Transverse colon (tissue), 4 donors: ENCODE measurements at regions not wholly inside any gene's neighbourhood (a gene's known extent, or its start where the extent isn't known, plus 50 kb on each side); places are given as distances from the start of the nearest gene placed in this dataset.

Source experiments
- EP300 ChIP-seq: sonication (generic); formaldehyde crosslinking; IDR thresholded peaks from one replicate; pipeline ENCODE4 v1.6.1; 2017; ENCODE audit warnings: antibody characterized with exemption, low read depth
- POLR2A ChIP-seq: fragments of 450-650 bp; IDR thresholded peaks from one replicate; pipeline ENCODE4 v1.6.1; 2016; ENCODE audit warnings: antibody characterized with exemption, mild to moderate bottlenecking, moderate library complexity
- POLR2AphosphoS5 ChIP-seq, 3 donors: sonication (generic); formaldehyde crosslinking; IDR thresholded peaks; one replicate each; pipeline ENCODE4 v1.6.1; 2016; ENCODE audit warnings: antibody characterized with exemption in 3 of 3
- TF ChIP-seq, protein P1 (sequence below), 5 experiments: fragments of 200-600 bp in 3 of 5; fragments of 450-650 bp in 2 of 5; sonication (generic) in 3 of 5; IDR thresholded peaks; 1 replicate in 2 of 5; 2 replicates in 3 of 5; pipeline ENCODE4 v1.5.1; 2016 to 2017; ENCODE audit warnings: antibody characterized with exemption in 5 of 5, inconsistent platforms in 3 of 5, mild to moderate bottlenecking in 2 of 5, moderate library complexity in 1 of 5

DNA sequence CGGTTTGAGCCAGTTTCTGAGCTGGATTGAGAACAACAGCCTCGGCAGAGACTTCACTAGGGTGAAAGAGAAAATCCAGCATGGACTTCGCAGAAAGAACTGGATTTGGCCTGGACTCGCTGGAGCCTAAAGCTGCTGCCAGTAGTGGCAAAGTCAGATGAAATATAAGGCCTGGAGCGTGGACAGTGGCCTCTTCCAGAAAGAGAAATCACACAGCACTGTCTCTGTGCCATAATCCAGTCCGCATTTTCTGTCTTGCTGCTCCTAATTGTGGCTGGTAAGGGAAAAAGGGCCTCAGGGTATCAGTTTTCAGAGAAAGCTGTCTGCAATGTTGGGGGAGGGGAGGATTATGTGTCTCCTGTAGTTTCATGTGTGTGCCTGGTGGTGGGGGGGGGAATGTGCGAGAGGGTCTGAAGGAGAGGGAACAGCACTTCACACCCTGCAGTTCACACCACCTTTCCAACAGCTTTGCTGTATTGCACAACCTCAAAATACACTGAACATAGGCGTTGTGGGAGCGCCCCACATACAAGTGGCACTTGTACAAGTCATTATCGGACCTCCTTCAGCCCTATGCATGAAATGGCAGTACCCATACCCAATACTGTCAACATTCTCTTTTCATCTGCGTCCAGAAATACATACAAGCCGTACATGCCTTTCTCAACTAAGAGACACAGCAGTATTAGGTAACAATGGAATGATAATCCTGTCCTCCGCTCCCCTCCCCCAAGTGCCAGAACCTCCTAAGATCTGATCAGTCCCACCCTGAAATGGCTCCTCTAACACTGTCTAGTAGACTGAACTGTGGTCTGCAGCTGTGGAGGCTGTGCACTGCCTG lies 107.5 kb upstream of the ATF7IP start:
- TF ChIP-seq POLR2A (no peak), POLR2AphosphoS5 (IDR thresholded peaks at IDR 0.05) (peak in 2 of 3 donors; percentile 42 to 55), EP300 (peak; percentile 70)
- TF ChIP-seq, protein P1, sequence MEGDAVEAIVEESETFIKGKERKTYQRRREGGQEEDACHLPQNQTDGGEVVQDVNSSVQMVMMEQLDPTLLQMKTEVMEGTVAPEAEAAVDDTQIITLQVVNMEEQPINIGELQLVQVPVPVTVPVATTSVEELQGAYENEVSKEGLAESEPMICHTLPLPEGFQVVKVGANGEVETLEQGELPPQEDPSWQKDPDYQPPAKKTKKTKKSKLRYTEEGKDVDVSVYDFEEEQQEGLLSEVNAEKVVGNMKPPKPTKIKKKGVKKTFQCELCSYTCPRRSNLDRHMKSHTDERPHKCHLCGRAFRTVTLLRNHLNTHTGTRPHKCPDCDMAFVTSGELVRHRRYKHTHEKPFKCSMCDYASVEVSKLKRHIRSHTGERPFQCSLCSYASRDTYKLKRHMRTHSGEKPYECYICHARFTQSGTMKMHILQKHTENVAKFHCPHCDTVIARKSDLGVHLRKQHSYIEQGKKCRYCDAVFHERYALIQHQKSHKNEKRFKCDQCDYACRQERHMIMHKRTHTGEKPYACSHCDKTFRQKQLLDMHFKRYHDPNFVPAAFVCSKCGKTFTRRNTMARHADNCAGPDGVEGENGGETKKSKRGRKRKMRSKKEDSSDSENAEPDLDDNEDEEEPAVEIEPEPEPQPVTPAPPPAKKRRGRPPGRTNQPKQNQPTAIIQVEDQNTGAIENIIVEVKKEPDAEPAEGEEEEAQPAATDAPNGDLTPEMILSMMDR (IDR thresholded peaks at IDR 0.05), result no peak
